Osteoblast (primary cell): ENCODE measurements at regions not wholly inside any gene's neighbourhood (a gene's known extent, or its start where the extent isn't known, plus 50 kb on each side); places are given as distances from the start of the nearest gene placed in this dataset.

Source experiments
- DNase-seq: peaks from one replicate; pipeline ENCODE4 v3.0.0; 2011; ENCODE audit warnings: low spot score, mixed read lengths; ENCODE audit not compliant: insufficient read length; ENCODE audit errors: missing footprints
- H2AFZ ChIP-seq: 2 replicates; pipeline ENCODE4 v1.6.0; 2011; ENCODE audit warnings: mild to moderate bottlenecking, low read length
- H3K27ac ChIP-seq: 2 replicates; pipeline ENCODE4 v1.5.1; 2011; ENCODE audit warnings: mild to moderate bottlenecking, low read depth, low read length, moderate library complexity
- H3K27me3 ChIP-seq: 2 replicates; pipeline ENCODE4 v1.6.0; 2012; ENCODE audit warnings: mild to moderate bottlenecking, control low read depth, inconsistent platforms, low read length, moderate library complexity; ENCODE audit not compliant: insufficient read depth
- H3K36me3 ChIP-seq: 2 replicates; pipeline ENCODE4 v1.5.1; 2011; ENCODE audit warnings: mild to moderate bottlenecking, low read length, control low read depth, moderate library complexity; ENCODE audit not compliant: insufficient read depth
- H3K4me1 ChIP-seq: 2 replicates; pipeline ENCODE4 v1.5.1; 2011; ENCODE audit warnings: mild to moderate bottlenecking, low read length, control low read depth, moderate library complexity; ENCODE audit not compliant: insufficient read depth
- H3K4me2 ChIP-seq: 2 replicates; pipeline ENCODE4 v1.6.0; 2011; ENCODE audit warnings: mild to moderate bottlenecking, low read length; ENCODE audit not compliant: insufficient read depth
- H3K4me3 ChIP-seq: fragments of 200-600 bp; sonication (generic); 3 replicates; pipeline ENCODE4 v1.5.1; 2012; ENCODE audit warnings: mild to moderate bottlenecking, low read length, inconsistent platforms; ENCODE audit not compliant: insufficient read depth
- H3K79me2 ChIP-seq: 2 replicates; pipeline ENCODE4 v1.6.0; 2012; ENCODE audit warnings: mild to moderate bottlenecking, low read length, control low read depth, inconsistent platforms; ENCODE audit not compliant: insufficient read depth
- H3K9me3 ChIP-seq: 2 replicates; pipeline ENCODE4 v1.5.1; 2011; ENCODE audit warnings: low read depth, low read length, control low read depth
- H4K20me1 ChIP-seq: 2 replicates; pipeline ENCODE4 v1.6.0; 2012; ENCODE audit warnings: mild to moderate bottlenecking, low read length, control low read depth; ENCODE audit not compliant: insufficient read depth
- CTCF ChIP-seq: IDR thresholded peaks from 2 replicates; pipeline ENCODE4 v1.5.1; 2011; ENCODE audit warnings: mild to moderate bottlenecking, low read depth, low read length, moderate library complexity; ENCODE audit errors: extremely low read depth

DNA sequence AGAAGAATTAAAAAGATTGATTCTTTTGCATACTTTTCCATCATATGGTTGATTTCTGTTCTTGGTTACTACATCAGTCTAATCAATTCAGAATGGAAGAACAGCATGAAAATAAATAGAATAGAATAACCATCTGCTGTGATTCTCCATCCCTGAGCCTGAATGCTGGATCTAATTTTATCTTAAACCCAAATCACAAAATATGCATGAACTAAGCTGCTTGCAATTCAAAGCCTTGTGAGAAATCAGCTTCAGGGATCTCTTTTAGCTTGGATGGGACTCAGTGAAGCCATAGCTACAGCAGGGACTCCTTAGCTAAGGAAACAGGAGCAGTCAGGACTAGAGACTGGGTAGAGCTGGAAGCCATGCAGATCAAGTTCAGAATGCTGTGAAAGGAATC, 74.1 kb downstream of the TPBG start:
- DNase-seq = no peak
- Histone ChIP-seq H3K36me3 (no peaks in the 10 kb centered on the region), H3K9me3 (no peaks in the 10 kb centered on the region), H2AFZ (no peak overlapping the region), H3K27ac (no peak overlapping the region), H4K20me1 (no peaks in the 10 kb centered on the region), H3K79me2 (no peaks in the 10 kb centered on the region), H3K4me1 (no peaks in the 10 kb centered on the region), H3K4me2 (no peak overlapping the region), H3K4me3 (no peak overlapping the region), H3K27me3 (no peaks in the 10 kb centered on the region)
- TF ChIP-seq CTCF = no peak

DNA sequence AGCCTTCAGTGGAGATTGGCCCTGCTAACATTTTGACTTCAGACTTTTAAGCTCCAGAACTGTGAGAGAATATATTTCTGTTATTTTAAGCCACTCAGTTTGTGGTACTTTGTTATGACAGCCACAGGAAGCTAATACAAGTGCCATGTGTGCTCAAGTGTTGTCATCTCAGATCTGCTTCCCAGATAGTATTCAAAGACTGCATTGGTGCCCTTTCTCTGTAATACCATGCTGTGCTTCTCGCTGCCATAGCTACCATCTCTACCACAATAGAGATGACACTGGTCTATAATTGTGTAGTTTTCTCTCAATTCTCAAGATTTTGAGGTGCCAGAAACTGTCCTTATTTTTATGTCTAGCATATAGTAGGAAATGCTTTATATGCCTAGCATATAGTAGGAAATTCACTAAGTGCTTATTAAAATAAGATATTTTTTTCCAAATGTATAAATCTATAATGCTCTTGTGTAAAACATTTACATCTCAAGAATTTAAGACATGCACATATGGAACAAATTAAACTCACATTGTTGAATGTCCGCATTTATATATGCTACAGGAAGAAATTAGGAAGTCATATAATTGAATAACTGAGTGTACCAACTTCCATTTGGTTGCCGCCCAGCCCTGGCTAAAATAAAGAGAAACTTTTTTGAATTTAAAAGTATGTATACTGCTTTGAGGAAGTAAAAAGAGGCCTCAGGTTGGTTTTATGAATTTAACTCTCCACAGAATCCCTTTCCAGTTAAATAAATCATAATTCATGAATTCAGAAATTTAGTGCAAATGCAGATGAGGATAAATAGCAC, 77.6 kb downstream of the TPBG start:
- H3K4me2 ChIP-seq = no peak overlapping the region
- no peak overlapping the region for H3K4me3 ChIP-seq
- no peaks in the 10 kb centered on the region for H3K27me3 ChIP-seq
- no peak overlapping the region for H3K27ac ChIP-seq
- H3K79me2 ChIP-seq = no peaks in the 10 kb centered on the region
- no peaks in the 10 kb centered on the region for H3K36me3 ChIP-seq
- H2AFZ ChIP-seq = no peak overlapping the region
- TF ChIP-seq CTCF = no peak
- H4K20me1 ChIP-seq = no peaks in the 10 kb centered on the region
- H3K4me1 ChIP-seq = no peaks in the 10 kb centered on the region
- no peaks in the 10 kb centered on the region for H3K9me3 ChIP-seq
- DNase-seq = no peak

GRCh38 chr6:82442061-82442719, 78.6 kb downstream of the TPBG start:
- Histone ChIP-seq H3K79me2 (no peaks in the 10 kb centered on the region), H3K4me1 (no peaks in the 10 kb centered on the region), H2AFZ (no peak overlapping the region), H3K27me3 (no peaks in the 10 kb centered on the region), H4K20me1 (no peaks in the 10 kb centered on the region), H3K36me3 (no peaks in the 10 kb centered on the region), H3K9me3 (no peaks in the 10 kb centered on the region), H3K27ac (no peak overlapping the region), H3K4me2 (no peak overlapping the region), H3K4me3 (no peak overlapping the region)
- no peak for DNase-seq
- no peak for TF ChIP-seq CTCF

GRCh38 chr6:82458147-82458546, 94.5 kb downstream of the TPBG start:
- TF ChIP-seq CTCF = no peak
- H3K27ac ChIP-seq = no peak overlapping the region
- H3K4me2 ChIP-seq = no peak overlapping the region
- H3K9me3 ChIP-seq = no peaks in the 10 kb centered on the region
- no peaks in the 10 kb centered on the region for H4K20me1 ChIP-seq
- no peaks in the 10 kb centered on the region for H3K79me2 ChIP-seq
- no peaks in the 10 kb centered on the region for H3K4me1 ChIP-seq
- no peak overlapping the region for H2AFZ ChIP-seq
- no peak for DNase-seq
- H3K4me3 ChIP-seq = no peak overlapping the region
- H3K27me3 ChIP-seq = no peaks in the 10 kb centered on the region
- H3K36me3 ChIP-seq = no peaks in the 10 kb centered on the region
